IMR-90 (cell line): ENCODE measurements at regions not wholly inside any gene's neighbourhood (a gene's known extent, or its start where the extent isn't known, plus 50 kb on each side); places are given as distances from the start of the nearest gene placed in this dataset.

Source experiments
- ATAC-seq: fragments of 200-7000 bp; cut with Tn5 transposase; 2 replicates; pipeline ENCODE4 v1.9.1; 2020; ENCODE audit warnings: low read depth, mild to moderate bottlenecking, moderate library complexity
- BruUV-seq: library from RNA; stranded (reverse); fragments of 400-500 nt; replicated peaks from 2 replicates; lab custom pipeline; 2021; lab: Mats Ljungman, UMichigan
- CTCF ChIA-PET: fragments of 300-600 bp; formaldehyde crosslinking; extraction: SDS; loops from one replicate; lab custom pipeline; 2021; ENCODE audit warnings: antibody characterized with exemption; lab: Yijun Ruan, JAX
- POLR2A ChIA-PET: fragments of 300-600 bp; sonication (Branson Sonifier 250); formaldehyde crosslinking; loops from one replicate; lab custom pipeline; 2022; ENCODE audit warnings: antibody characterized with exemption; ENCODE audit not compliant: unreplicated experiment; lab: Charles Lee
- DNase-seq: peaks from one replicate; pipeline ENCODE4 v3.0.0; 2013
- H2AFZ ChIP-seq: replicated peaks from 2 replicates; pipeline ENCODE3; 2013; ENCODE audit warnings: low read length, mild to moderate bottlenecking; ENCODE audit not compliant: poor library complexity
- H2AK5ac ChIP-seq: 2 replicates; pipeline ENCODE4 v1.6.1; 2013; ENCODE audit warnings: low read depth, low read length, inconsistent platforms
- H2AK9ac ChIP-seq: replicated peaks from 2 replicates; pipeline ENCODE3; 2013; ENCODE audit warnings: mild to moderate bottlenecking, low read depth, low read length, moderate library complexity; ENCODE audit not compliant: poor library complexity
- H2BK120ac ChIP-seq: 2 replicates; pipeline ENCODE4 v1.6.1; 2013; ENCODE audit warnings: low read depth, low read length, inconsistent platforms
- H2BK15ac ChIP-seq: 3 replicates; pipeline ENCODE4 v1.6.1; 2013; ENCODE audit warnings: low read depth, low read length, inconsistent platforms
- H2BK20ac ChIP-seq: 2 replicates; pipeline ENCODE4 v1.6.1; 2013; ENCODE audit warnings: low read depth, mild to moderate bottlenecking, inconsistent platforms, low read length, moderate library complexity
- H2BK5ac ChIP-seq: 2 replicates; pipeline ENCODE4 v1.6.1; 2013; ENCODE audit warnings: mild to moderate bottlenecking, low read depth, low read length, inconsistent platforms; ENCODE audit not compliant: poor library complexity, severe bottlenecking
- H3K14ac ChIP-seq: replicated peaks from 2 replicates; pipeline ENCODE4 v1.6.1; 2013; ENCODE audit warnings: low read depth, low read length, inconsistent platforms
- H3K18ac ChIP-seq: 2 replicates; pipeline ENCODE4 v1.6.1; 2013; ENCODE audit warnings: low read depth, low read length, control low read depth
- H3K23ac ChIP-seq: 2 replicates; pipeline ENCODE4 v1.6.1; 2013; ENCODE audit warnings: low read depth, low read length, inconsistent platforms
- H3K27ac ChIP-seq: 2 replicates; pipeline ENCODE4 v1.5.1; 2013; ENCODE audit warnings: mild to moderate bottlenecking, control low read depth, low read length; ENCODE audit not compliant: insufficient read depth
- H3K27me3 ChIP-seq: 2 replicates; pipeline ENCODE4 v1.6.1; 2013; ENCODE audit warnings: low read length; ENCODE audit not compliant: control insufficient read depth, insufficient read depth
- H3K36me3 ChIP-seq: 2 replicates; pipeline ENCODE4 v1.6.1; 2013; ENCODE audit warnings: low read length, mixed read lengths; ENCODE audit not compliant: control insufficient read depth, insufficient read depth
- H3K4ac ChIP-seq: 2 replicates; pipeline ENCODE4 v1.6.1; 2013; ENCODE audit warnings: low read depth, low read length, inconsistent platforms
- H3K4me1 ChIP-seq: 2 replicates; pipeline ENCODE4 v1.6.1; 2013; ENCODE audit warnings: low read length, mixed read lengths; ENCODE audit not compliant: control insufficient read depth, insufficient read depth
- H3K4me2 ChIP-seq: 2 replicates; pipeline ENCODE4 v1.6.1; 2013; ENCODE audit warnings: low read depth, mild to moderate bottlenecking, control low read depth, low read length, moderate library complexity
- H3K4me3 ChIP-seq: 2 replicates; pipeline ENCODE4 v1.5.1; 2013; ENCODE audit warnings: low read depth, mild to moderate bottlenecking, control low read depth, low read length, moderate library complexity; ENCODE audit not compliant: insufficient read depth
- H3K56ac ChIP-seq: 2 replicates; pipeline ENCODE4 v1.6.1; 2013; ENCODE audit warnings: low read length, inconsistent platforms; ENCODE audit not compliant: insufficient read depth; ENCODE audit errors: extremely low read depth
- H3K79me1 ChIP-seq, 2 experiments: 2 replicates each; pipeline ENCODE4 v1.6.1; 2013; ENCODE audit warnings: low read length in 2 of 2, inconsistent platforms in 1 of 2, low read depth in 1 of 2
- H3K9ac ChIP-seq: 2 replicates; pipeline ENCODE4 v1.6.1; 2013; ENCODE audit warnings: low read depth, low read length, control low read depth
- H3K9me1 ChIP-seq: 2 replicates; pipeline ENCODE4 v1.6.1; 2013; ENCODE audit warnings: low read length, inconsistent platforms; ENCODE audit not compliant: insufficient read depth
- H3K9me3 ChIP-seq: 2 replicates; pipeline ENCODE4 v1.6.1; 2013; ENCODE audit warnings: low read length; ENCODE audit not compliant: control insufficient read depth, insufficient read depth
- H4K20me1 ChIP-seq: 2 replicates; pipeline ENCODE4 v1.6.1; 2013; ENCODE audit warnings: low read length, inconsistent platforms; ENCODE audit not compliant: insufficient read depth
- H4K5ac ChIP-seq: 2 replicates; pipeline ENCODE4 v1.6.1; 2013; ENCODE audit warnings: mild to moderate bottlenecking, low read depth, low read length, control low read depth
- H4K8ac ChIP-seq, 2 experiments: 2 replicates each; pipeline ENCODE4 v1.6.1; 2013; ENCODE audit warnings: low read depth in 2 of 2, low read length in 2 of 2, control low read depth in 1 of 2, inconsistent platforms in 1 of 2
- H4K91ac ChIP-seq: 2 replicates; pipeline ENCODE4 v1.6.1; 2013; ENCODE audit warnings: low read depth, low read length, inconsistent platforms; ENCODE audit not compliant: insufficient read depth
- CEBPB ChIP-seq: IDR thresholded peaks from 2 replicates; pipeline ENCODE4 v1.6.1; 2012; ENCODE audit warnings: low read depth, low read length, improper control_type of control experiment
- SMC3 ChIP-seq: fragments of 150-350 bp; IDR thresholded peaks from 2 replicates; pipeline ENCODE4 v1.6.1; 2016; ENCODE audit warnings: low read depth, mild to moderate bottlenecking, antibody characterized with exemption, low read length, moderate library complexity
- WGBS, 2 experiments: methylation state at CpG; one replicate each; pipeline versions ENCODE4 v1.1.5 to v1.1.7; 2013; ENCODE audit warnings: missing lambda C conversion rate in 2 of 2; ENCODE audit not compliant: insufficient read length in 1 of 2; ENCODE audit errors: extremely low coverage in 2 of 2; 5-methylcytosine and 5-hydroxymethylcytosine counted together
- dilution Hi-C: fragments of 300-500 bp; cut with HindIII; formaldehyde crosslinking; loops from one replicate; pipeline ENCODE4 v1.14.3; 2018; ENCODE audit warnings: low sequenced_read_pairs; ENCODE audit not compliant: unreplicated experiment
- in situ Hi-C: fragments of 300-500 bp; cut with MboI; formaldehyde crosslinking; loops from 3 replicates; pipeline ENCODE4 v1.14.3; 2019; ENCODE audit warnings: low sequenced_read_pairs, inconsistent platforms, mixed read lengths
- intact Hi-C: fragments of 100-400 bp; cut with micrococcal nuclease; formaldehyde crosslinking; loops from 2 replicates; pipeline ENCODE4 v1.10.0; 2022

- Histone ChIP-seq H3K14ac (no peak overlapping the region), H2AK5ac (no peak overlapping the region), H3K79me1 (no peaks in the 10 kb centered on the region), H3K9me1 (no peaks in the 10 kb centered on the region), H3K27ac (no peak overlapping the region), H3K27me3 (peaks cover 9% of the 10 kb centered on the region), H4K8ac (no peak overlapping the region), H2AFZ (no peak overlapping the region), H3K9ac (no peak overlapping the region), H2BK5ac (no peak overlapping the region), H3K4me1 (no peaks in the 10 kb centered on the region; the same call in 1 of the 2 replicates), H3K9me3 (no peaks in the 10 kb centered on the region), H3K18ac (no peak overlapping the region), H3K4me3 (no peak overlapping the region), H3K4me2 (no peak overlapping the region), H3K36me3 (no peaks in the 10 kb centered on the region), H4K20me1 (no peaks in the 10 kb centered on the region), H3K4ac (no peak overlapping the region), H2BK120ac (no peak overlapping the region), H4K91ac (no peak overlapping the region), H3K23ac (no peak overlapping the region), H3K56ac (no peak overlapping the region), H2BK15ac (no peak overlapping the region), H4K5ac (no peak overlapping the region), H2AK9ac (no peak overlapping the region), H2BK20ac (no peak overlapping the region)
- DNase-seq (no peak), ATAC-seq (no peak)
- in situ Hi-C loops (no loop called here), intact Hi-C loops (no loop called here), dilution Hi-C loops (no loop called here)
- BruUV-seq = no TSS peak
- CTCF ChIA-PET = interaction anchor here (0.9 to 1.3 kb wide), 2 partner anchors 10 to 215 kb away, joined by 3 read pairs; no protein-coding TSS in a partner anchor
- POLR2A ChIA-PET = no interaction called here
- WGBS, 2 experiments = no CpG with 5 or more reads among the region's 2 CpGs
- TF ChIP-seq SMC3 = no peak
- TF ChIP-seq CEBPB = no peak
Measured at GRCh38 chr5:38657020-38657419, 100.6 kb upstream of the LIFR start.
